AG09319 (cell line): ENCODE measurements at regions not wholly inside any gene's neighbourhood (a gene's known extent, or its start where the extent isn't known, plus 50 kb on each side); places are given as distances from the start of the nearest gene placed in this dataset.
"Not testable (repeated sequence)": the region's sequence is repeated elsewhere in the genome, so short reads cannot be mapped to it uniquely, and the experiment has no call there.

Experiments
- DNase-seq: peaks from one replicate; pipeline ENCODE4 v3.0.0-alpha.2; 2010; ENCODE audit warnings: low read depth; ENCODE audit errors: extremely low read depth
- TF ChIP-seq, protein P1 (sequence below): IDR thresholded peaks from 2 replicates; pipeline ENCODE4 v1.5.1; 2011; ENCODE audit warnings: low read depth, mild to moderate bottlenecking, inconsistent platforms, low read length, moderate library complexity

GRCh38 chr16:51522902-51523301 is 371.8 kb upstream of the SALL1 start:
- DNase-seq: no peak
- TF ChIP-seq, protein P1, sequence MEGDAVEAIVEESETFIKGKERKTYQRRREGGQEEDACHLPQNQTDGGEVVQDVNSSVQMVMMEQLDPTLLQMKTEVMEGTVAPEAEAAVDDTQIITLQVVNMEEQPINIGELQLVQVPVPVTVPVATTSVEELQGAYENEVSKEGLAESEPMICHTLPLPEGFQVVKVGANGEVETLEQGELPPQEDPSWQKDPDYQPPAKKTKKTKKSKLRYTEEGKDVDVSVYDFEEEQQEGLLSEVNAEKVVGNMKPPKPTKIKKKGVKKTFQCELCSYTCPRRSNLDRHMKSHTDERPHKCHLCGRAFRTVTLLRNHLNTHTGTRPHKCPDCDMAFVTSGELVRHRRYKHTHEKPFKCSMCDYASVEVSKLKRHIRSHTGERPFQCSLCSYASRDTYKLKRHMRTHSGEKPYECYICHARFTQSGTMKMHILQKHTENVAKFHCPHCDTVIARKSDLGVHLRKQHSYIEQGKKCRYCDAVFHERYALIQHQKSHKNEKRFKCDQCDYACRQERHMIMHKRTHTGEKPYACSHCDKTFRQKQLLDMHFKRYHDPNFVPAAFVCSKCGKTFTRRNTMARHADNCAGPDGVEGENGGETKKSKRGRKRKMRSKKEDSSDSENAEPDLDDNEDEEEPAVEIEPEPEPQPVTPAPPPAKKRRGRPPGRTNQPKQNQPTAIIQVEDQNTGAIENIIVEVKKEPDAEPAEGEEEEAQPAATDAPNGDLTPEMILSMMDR: no peak

- DNase-seq: not testable (repeated sequence)
These were observed 365.9 kb upstream of the SALL1 start for GRCh38 chr16:51516960-51517359.

- DNase-seq: no peak
- TF ChIP-seq, protein P1: no peak
These were observed 359.3 kb upstream of the SALL1 start for GRCh38 chr16:51510416-51510815.

DNA sequence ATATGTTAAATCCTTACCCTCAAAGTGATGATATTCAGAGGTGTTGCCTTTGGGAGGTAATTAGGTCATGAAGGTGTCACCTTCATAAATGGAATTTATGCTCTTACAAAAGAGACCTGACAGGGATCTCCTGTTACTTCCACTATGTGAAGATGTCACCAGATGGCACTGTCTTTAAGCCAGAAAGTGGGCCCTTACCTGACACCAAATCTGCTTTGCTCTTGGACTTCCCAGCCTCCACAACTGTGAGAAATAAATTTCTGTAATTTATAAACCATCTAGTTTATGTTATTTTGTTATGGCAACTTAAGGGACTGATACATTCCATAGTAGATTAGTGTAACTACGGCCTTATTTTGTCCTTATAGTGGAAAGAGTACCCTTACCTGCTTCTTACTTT is 358.3 kb upstream of the SALL1 start:
- DNase-seq: no peak
- TF ChIP-seq, protein P1: no peak

DNA sequence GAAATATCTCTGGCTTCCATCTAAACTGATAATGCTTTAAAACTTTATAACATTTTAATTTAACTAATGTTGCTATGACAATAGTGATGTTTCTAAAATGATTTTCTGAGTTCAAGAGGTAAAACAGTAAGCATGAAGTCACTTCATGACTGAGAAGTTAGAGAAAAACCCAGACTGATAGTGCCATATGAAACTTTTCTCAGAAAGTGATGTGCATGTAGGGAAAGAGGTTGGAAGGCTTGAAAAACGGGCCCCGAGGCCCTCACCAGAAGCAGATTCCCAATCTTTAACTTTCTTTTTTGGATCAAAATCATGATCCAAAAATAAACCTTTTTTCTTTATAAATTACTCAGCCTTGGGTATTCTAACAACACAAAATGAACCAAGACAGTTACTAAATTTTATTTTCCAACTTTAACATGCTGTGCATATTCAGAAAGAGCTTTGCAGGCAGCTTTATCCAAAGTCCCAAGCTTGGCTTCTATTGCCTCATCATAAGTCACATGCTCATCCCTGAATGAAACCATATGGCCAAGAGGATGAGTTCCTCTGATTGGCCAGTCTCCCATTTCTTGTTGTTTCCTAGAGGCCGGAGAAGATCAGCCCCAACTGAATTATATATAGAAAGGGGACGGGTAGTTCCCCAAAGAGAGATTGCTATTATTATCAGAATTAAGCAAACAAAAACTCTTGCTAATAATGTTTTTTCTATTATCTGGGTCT is 357.6 kb upstream of the SALL1 start:
- DNase-seq: peak; percentile 29
- TF ChIP-seq, protein P1: no peak

GRCh38 chr16:51507286-51507685 is 356.2 kb upstream of the SALL1 start:
- TF ChIP-seq, protein P1: no peak
- no peak for DNase-seq

- no peak for DNase-seq
- TF ChIP-seq, protein P1: no peak
These were observed 349.2 kb upstream of the SALL1 start for GRCh38 chr16:51500306-51500705.
